Midbrain (tissue), 1 donor: ENCODE measurements at regions not wholly inside any gene's neighbourhood (a gene's known extent, or its start where the extent isn't known, plus 50 kb on each side); places are given as distances from the start of the nearest gene placed in this dataset.

Source experiments
- DNase-seq: peaks from one replicate; lab custom pipeline; 2025; lab: John Stamatoyannopoulos, UW

GRCh38 chr5:68352166-68352565 is 136.6 kb downstream of the PIK3R1 start:
- DNase-seq = no peak

- no peak for DNase-seq
These were observed 138.0 kb downstream of the PIK3R1 start for GRCh38 chr5:68353605-68354004.

GRCh38 chr5:68354315-68354714 is 138.8 kb downstream of the PIK3R1 start:
- DNase-seq = no peak

GRCh38 chr5:68356216-68356615 is 140.7 kb downstream of the PIK3R1 start:
- DNase-seq = no peak

GRCh38 chr5:68356623-68357022 is 141.1 kb downstream of the PIK3R1 start:
- DNase-seq = no peak

GRCh38 chr5:68359699-68360098 is 144.1 kb downstream of the PIK3R1 start:
- DNase-seq = no peak

GRCh38 chr5:68362331-68362730 is 146.8 kb downstream of the PIK3R1 start:
- DNase-seq = no peak

- DNase-seq = no peak
These were observed 150.3 kb downstream of the PIK3R1 start for GRCh38 chr5:68365889-68366288.

- no peak for DNase-seq
These were observed 151.7 kb downstream of the PIK3R1 start for GRCh38 chr5:68367287-68367686.

GRCh38 chr5:68367717-68368116 is 152.2 kb downstream of the PIK3R1 start:
- DNase-seq = no peak

GRCh38 chr5:68368311-68369022 is 152.9 kb downstream of the PIK3R1 start:
- DNase-seq = no peak

- no peak for DNase-seq
These were observed 153.4 kb downstream of the PIK3R1 start for GRCh38 chr5:68369023-68369359.

GRCh38 chr5:68369457-68370125 is 154.0 kb downstream of the PIK3R1 start:
- no peak for DNase-seq

- DNase-seq = no peak
These were observed 154.6 kb downstream of the PIK3R1 start for GRCh38 chr5:68370196-68370595.

GRCh38 chr5:68371607-68372006 is 156.1 kb downstream of the PIK3R1 start:
- DNase-seq = no peak

GRCh38 chr5:68372161-68372560 is 156.6 kb downstream of the PIK3R1 start:
- no peak for DNase-seq

GRCh38 chr5:68373050-68373449 is 157.5 kb downstream of the PIK3R1 start:
- DNase-seq = no peak

- DNase-seq = no peak
These were observed 159.4 kb downstream of the PIK3R1 start for GRCh38 chr5:68374796-68375518.

GRCh38 chr5:68375540-68375939 is 160.0 kb downstream of the PIK3R1 start:
- DNase-seq = no peak

- no peak for DNase-seq
These were observed 161.4 kb downstream of the PIK3R1 start for GRCh38 chr5:68376935-68377334.

GRCh38 chr5:68377733-68378132 is 162.2 kb downstream of the PIK3R1 start:
- no peak for DNase-seq

- no peak for DNase-seq
These were observed 162.8 kb downstream of the PIK3R1 start for GRCh38 chr5:68378204-68378820.
